Osteocyte (in vitro differentiated cells): ENCODE measurements at regions not wholly inside any gene's neighbourhood (a gene's known extent, or its start where the extent isn't known, plus 50 kb on each side); places are given as distances from the start of the nearest gene placed in this dataset.

Experiments used
- DNase-seq: peaks from one replicate; pipeline ENCODE4 v3.0.0; 2021; ENCODE audit warnings: mixed read lengths; ENCODE audit not compliant: unreplicated experiment; ENCODE audit errors: extremely low spot score
- H3K27ac Mint-ChIP-seq: one replicate; pipeline ENCODE4 v1.8.0; 2021; ENCODE audit warnings: mild to moderate bottlenecking, mixed read lengths; ENCODE audit not compliant: unreplicated experiment
- H3K27me3 Mint-ChIP-seq: one replicate; pipeline ENCODE4 v1.8.0; 2021; ENCODE audit warnings: mixed read lengths; ENCODE audit not compliant: unreplicated experiment
- H3K36me3 Mint-ChIP-seq: one replicate; pipeline ENCODE4 v1.8.0; 2021; ENCODE audit warnings: mixed read lengths; ENCODE audit not compliant: unreplicated experiment
- H3K4me1 Mint-ChIP-seq: one replicate; pipeline ENCODE4 v1.8.0; 2021; ENCODE audit warnings: mixed read lengths; ENCODE audit not compliant: unreplicated experiment
- H3K4me3 Mint-ChIP-seq: one replicate; pipeline ENCODE4 v1.8.0; 2021; ENCODE audit warnings: mild to moderate bottlenecking, moderate library complexity, mixed read lengths; ENCODE audit not compliant: unreplicated experiment
- H3K9me3 Mint-ChIP-seq: one replicate; pipeline ENCODE4 v1.8.0; 2021; ENCODE audit warnings: mixed read lengths; ENCODE audit not compliant: unreplicated experiment
- CTCF ChIP-seq: fragments of 200-600 bp; sonication (generic); IDR thresholded peaks from 2 replicates; pipeline ENCODE4 v1.5.0; 2021; ENCODE audit warnings: antibody characterized with exemption, mild to moderate bottlenecking, moderate library complexity

DNA sequence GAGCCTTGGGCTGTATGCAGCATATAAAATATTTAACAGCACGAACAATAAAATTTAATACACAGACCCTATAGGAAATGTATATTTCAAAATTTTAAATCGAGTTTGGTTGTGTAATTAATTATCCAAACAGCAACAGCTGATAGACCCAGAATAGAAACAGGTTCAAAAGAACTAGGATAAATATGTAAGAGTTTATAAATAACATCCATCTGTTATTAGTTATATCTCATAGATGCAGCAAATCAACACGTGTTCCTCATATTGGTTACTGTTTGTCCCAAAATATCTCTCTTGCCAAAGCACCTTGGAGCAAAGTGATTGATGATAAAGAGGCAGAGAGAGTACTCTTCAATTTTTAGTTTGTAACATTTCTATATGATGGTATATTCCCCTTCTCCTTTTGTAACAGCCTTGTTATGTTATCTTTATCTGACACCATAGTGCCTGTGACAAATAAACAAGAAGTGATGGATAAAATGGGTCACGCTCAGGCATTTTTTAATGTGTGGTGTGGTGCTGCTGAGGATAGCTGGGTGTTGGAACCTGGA, 260.6 kb upstream of the NBEA start:
- Mint-ChIP-seq H3K4me3 (no peak overlapping the region), H3K9me3 (no peaks in the 10 kb centered on the region), H3K27ac (no peak overlapping the region), H3K4me1 (peaks cover 3% of the 10 kb centered on the region), H3K27me3 (peaks cover 5% of the 10 kb centered on the region), H3K36me3 (no peaks in the 10 kb centered on the region)
- no peak for DNase-seq
- TF ChIP-seq CTCF: no peak

GRCh38 chr13:34695063-34695462, 247.0 kb upstream of the NBEA start:
- H3K27me3 Mint-ChIP-seq: peaks cover 3% of the 10 kb centered on the region

DNA sequence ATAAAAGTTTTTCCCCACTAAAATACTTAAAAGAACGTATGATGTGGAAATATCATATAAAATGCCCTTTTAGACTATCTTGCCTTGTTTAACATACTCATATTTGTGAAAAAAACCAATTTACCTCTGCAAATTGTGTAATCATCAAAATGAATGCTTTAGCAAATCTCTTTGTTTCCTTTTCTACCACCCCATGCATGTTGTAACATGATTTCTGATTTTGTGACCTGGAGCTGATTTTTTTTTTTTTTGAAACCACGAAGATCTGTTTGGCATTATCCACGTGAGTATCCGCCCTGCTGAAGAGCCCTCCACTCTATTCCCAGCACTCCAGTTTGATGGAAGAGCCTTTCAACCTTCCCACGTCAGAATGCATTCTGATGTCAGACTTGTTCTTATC, 245.8 kb upstream of the NBEA start:
- TF ChIP-seq CTCF: no peak
- Mint-ChIP-seq H3K36me3 (no peaks in the 10 kb centered on the region), H3K4me3 (no peak overlapping the region), H3K4me1 (peaks cover 15% of the 10 kb centered on the region), H3K27ac (no peak overlapping the region), H3K27me3 (peaks cover 3% of the 10 kb centered on the region), H3K9me3 (no peaks in the 10 kb centered on the region)
- no peak for DNase-seq

More at GRCh38 chr13:34695063-34695462, 247.0 kb upstream of the NBEA start:
- Mint-ChIP-seq H3K36me3 (no peaks in the 10 kb centered on the region), H3K4me3 (no peak overlapping the region), H3K27ac (no peak overlapping the region), H3K4me1 (peaks cover 15% of the 10 kb centered on the region), H3K9me3 (no peaks in the 10 kb centered on the region)
- DNase-seq: no peak
- TF ChIP-seq CTCF: no peak

DNA sequence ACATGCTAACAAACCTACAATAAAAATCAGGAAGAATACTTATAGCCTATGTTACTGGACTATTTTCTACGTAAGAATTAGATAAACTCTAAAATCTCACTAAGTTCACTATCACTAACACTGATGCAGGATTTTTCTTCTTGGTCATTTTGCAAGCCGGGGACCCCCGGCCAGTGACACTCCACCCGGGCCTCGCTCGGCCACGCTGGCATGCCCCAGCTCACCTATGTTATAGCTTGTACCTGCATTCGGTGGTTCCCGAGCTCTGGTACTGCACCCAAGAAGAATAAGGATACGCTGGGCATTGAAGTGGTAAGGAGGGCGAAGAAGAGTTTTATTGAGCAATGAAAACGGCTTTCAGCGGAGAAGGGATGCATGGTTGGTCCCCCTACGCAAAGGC, 245.3 kb upstream of the NBEA start:
- Mint-ChIP-seq H3K27ac (no peak overlapping the region), H3K27me3 (peaks cover 3% of the 10 kb centered on the region), H3K9me3 (no peaks in the 10 kb centered on the region), H3K4me3 (no peak overlapping the region), H3K4me1 (peaks cover 15% of the 10 kb centered on the region), H3K36me3 (no peaks in the 10 kb centered on the region)
- no peak for TF ChIP-seq CTCF
- DNase-seq: no peak

DNA sequence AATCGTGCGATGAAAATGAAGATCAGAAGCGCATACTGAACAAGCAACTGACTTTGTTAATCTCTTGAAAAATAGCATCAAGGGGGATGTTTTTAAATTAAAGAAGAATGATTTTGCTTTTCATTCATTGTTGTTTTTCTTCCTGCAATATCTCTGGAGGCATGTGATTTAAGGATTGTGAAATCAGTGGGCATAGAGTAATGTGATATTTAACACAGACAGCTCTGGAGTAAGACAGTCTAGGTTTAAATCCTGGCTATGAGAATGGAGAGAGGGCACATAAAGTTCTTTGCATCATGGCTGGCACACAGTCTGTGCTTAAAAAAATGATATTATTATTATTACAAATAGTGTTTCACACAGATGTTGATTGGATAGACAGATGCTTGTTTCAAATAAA, 243.1 kb upstream of the NBEA start:
- DNase-seq: no peak
- peaks cover 15% of the 10 kb centered on the region for H3K4me1 Mint-ChIP-seq
- peaks cover 3% of the 10 kb centered on the region for H3K27me3 Mint-ChIP-seq
- peak overlapping the region; percentile 11 for H3K27ac Mint-ChIP-seq
- no peak overlapping the region for H3K4me3 Mint-ChIP-seq
- no peak for TF ChIP-seq CTCF
- no peaks in the 10 kb centered on the region for H3K9me3 Mint-ChIP-seq
- no peaks in the 10 kb centered on the region for H3K36me3 Mint-ChIP-seq
